GM10248 (cell line): ENCODE measurements at regions not wholly inside any gene's neighbourhood (a gene's known extent, or its start where the extent isn't known, plus 50 kb on each side); places are given as distances from the start of the nearest gene placed in this dataset.

Source experiments
- CTCF ChIA-PET: fragments of 300-600 bp; sonication (Branson Sonifier 250); formaldehyde crosslinking; extraction: SDS; loops from one replicate; lab custom pipeline; 2021; ENCODE audit warnings: antibody characterized with exemption; lab: Yijun Ruan, JAX
- POLR2A ChIA-PET: fragments of 350-650 bp; sonication (Branson Sonifier 250); formaldehyde crosslinking; extraction: SDS; loops from one replicate; lab custom pipeline; 2020; ENCODE audit warnings: antibody characterized with exemption; lab: Yijun Ruan, JAX
- DNase-seq: peaks from one replicate; pipeline ENCODE4 v3.0.0; 2012; ENCODE audit errors: extremely low spot score
- CTCF ChIP-seq: IDR thresholded peaks from 2 replicates; pipeline ENCODE4 v1.5.1; 2012; ENCODE audit warnings: mild to moderate bottlenecking, low read depth; ENCODE audit errors: extremely low read depth, missing control alignments, control extremely low read depth

GRCh38 chr6:26162399-26162798, 75.2 kb downstream of the HFE start:
- ChIA-PET CTCF (no interaction called here), POLR2A (interaction anchor here (1.2 kb wide), 1 partner anchor 37 kb away, joined by 3 read pairs; a partner anchor contains a TSS)
- no peak for TF ChIP-seq CTCF
- no peak for DNase-seq

- POLR2A ChIA-PET = no interaction called here
- DNase-seq = no peak
- TF ChIP-seq CTCF = no peak
- CTCF ChIA-PET = interaction anchor here (1.1 kb wide), 1 partner anchor 31 kb away, joined by 4 read pairs; no protein-coding TSS in a partner anchor
These were observed 76.3 kb downstream of the HFE start for GRCh38 chr6:26163427-26164119.

- no peak for TF ChIP-seq CTCF
- no peak for DNase-seq
- ChIA-PET CTCF (interaction anchor here (1.1 kb wide), 1 partner anchor 31 kb away, joined by 4 read pairs; no protein-coding TSS in a partner anchor), POLR2A (no interaction called here)
These were observed 76.9 kb downstream of the HFE start for GRCh38 chr6:26164120-26164505.

GRCh38 chr6:26165261-26165790, 78.1 kb downstream of the HFE start:
- no peak for TF ChIP-seq CTCF
- ChIA-PET POLR2A (interaction anchor here (1.3 kb wide), 1 partner anchor 51 kb away, joined by 3 read pairs; a partner anchor contains a TSS), CTCF (no interaction called here)
- DNase-seq = no peak

- peak; percentile 20 for DNase-seq
- CTCF ChIA-PET = interaction anchor here (0.7 to 1.4 kb wide), 5 partner anchors 11 to 426 kb away, joined by 3 read pairs; a partner anchor contains a TSS
These were observed 83.0 kb downstream of the HFE start for GRCh38 chr6:26170181-26170580.

More at GRCh38 chr6:26170181-26170580, 83.0 kb downstream of the HFE start:
- TF ChIP-seq CTCF = no peak
- POLR2A ChIA-PET = interaction anchor here (0.9 to 4.0 kb wide), 4 partner anchors 27 to 47 kb away, joined by 3 to 21 read pairs (median 6); a partner anchor contains a TSS
